Stimulated activated CD4-positive, alpha-beta T cell treated with anti-CD3 and anti-CD28 coated beads, Interleukin-15, amount 100 ng/mL, for 48 hours (primary cell): ENCODE measurements at regions not wholly inside any gene's neighbourhood (a gene's known extent, or its start where the extent isn't known, plus 50 kb on each side); places are given as distances from the start of the nearest gene placed in this dataset.

Source experiments
- DNase-seq, 2 donors: peaks; one replicate each; pipeline ENCODE4 v3.0.0-alpha.2; 2020; ENCODE audit warnings: low read depth in 2 of 2

- DNase-seq = peak; percentile 16 to 19
Observed at GRCh38 chr12:91355150-91356006, 172.8 kb upstream of the DCN start.

GRCh38 chr12:91353266-91353665 lies 170.6 kb upstream of the DCN start:
- no peak for DNase-seq

DNA sequence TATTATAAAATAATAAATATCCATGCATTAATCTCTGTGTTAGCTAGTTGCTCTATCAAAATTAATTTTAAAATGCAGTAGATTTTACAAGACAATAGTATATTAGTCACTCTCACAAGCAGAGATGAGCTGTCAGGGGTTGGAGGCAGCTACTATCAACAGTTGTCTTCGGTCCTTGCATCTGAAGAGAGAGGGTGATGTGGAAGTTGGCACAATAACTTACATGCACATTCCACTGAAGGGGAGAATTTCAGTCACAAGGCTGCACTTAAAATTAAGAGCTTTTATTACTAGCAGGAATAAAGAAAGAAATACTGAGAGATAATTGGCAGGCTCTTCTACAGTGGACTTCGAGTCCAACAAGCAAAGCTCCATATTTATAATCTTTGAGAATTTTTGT lies 166.9 kb upstream of the DCN start:
- DNase-seq = no peak

GRCh38 chr12:91347481-91348214 lies 165.0 kb upstream of the DCN start:
- DNase-seq = no peak

DNA sequence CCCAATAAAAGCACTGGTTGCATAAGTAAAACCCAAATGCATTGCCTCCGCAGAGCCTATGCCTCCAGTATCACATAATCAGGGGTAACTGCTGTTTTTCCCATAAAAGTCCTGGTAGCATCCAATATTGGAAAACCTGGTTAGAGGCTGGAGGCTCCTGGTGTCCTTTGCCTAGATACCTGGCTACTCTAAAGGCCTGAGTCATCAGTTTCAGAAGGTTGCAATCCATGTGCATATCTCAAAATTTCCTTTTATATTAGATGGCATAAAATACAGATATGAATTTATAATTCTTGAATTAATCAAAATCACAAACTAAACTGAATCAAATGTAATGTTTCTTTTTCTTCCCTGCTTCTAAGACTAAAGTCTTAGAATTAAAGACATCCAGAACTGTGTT lies 164.2 kb upstream of the DCN start:
- no peak for DNase-seq

GRCh38 chr12:91344408-91344807 lies 161.8 kb upstream of the DCN start:
- no peak for DNase-seq

DNA sequence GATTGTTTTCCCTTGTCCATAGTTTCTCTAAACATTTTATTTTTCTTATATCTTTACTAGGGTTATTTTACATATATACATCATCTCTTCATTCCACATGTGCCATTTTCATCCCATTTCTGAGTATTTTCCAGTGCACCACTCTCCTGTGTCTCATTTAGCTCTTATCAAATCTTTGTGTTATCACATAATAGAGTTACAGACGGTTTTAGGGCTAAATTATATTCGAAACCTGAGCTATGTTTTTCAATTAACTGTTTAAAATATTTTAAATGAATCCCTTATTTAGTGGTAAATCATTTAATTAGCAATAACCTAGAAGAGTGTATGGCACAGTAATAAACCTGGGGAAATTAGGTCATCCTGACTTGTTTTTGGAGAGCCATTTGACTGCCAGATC lies 160.4 kb upstream of the DCN start:
- DNase-seq = no peak

DNA sequence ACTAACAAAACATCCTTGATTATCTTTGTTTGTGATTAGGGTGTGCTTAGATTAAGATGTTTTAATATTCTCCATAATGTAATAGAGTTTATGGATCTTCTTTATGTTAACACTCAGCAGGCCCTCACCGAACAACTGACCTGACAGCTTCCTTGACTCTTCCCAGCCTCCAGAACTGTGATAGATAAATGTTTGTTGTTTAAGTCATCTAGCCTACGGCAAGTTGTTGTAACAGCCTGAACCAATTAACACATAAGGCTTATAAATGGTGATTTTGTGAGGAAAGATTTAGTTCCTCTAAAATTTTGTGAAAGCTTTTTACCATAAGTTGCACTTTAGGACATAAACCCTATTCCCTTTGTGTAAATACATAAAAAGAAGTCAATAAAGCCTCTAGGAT lies 156.5 kb upstream of the DCN start:
- no peak for DNase-seq

DNA sequence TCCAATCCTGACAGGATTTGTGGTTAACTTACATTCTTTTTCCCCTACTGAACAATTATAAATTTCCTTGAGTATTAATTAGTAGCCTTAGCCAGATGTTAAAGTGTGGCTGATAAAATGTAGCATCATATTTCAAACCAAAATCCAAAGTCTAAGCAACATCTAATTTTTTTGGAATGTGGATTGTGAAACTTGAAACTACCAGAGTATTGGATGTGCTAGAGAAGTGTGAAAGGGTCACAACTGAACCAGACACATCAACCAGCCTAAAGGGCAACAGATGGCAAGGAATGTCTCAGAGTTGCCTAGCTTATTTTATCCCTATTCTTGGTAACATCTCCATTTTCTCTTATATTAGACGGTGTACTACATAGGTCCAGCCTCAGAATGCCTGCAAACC lies 153.1 kb upstream of the DCN start:
- no peak for DNase-seq

DNA sequence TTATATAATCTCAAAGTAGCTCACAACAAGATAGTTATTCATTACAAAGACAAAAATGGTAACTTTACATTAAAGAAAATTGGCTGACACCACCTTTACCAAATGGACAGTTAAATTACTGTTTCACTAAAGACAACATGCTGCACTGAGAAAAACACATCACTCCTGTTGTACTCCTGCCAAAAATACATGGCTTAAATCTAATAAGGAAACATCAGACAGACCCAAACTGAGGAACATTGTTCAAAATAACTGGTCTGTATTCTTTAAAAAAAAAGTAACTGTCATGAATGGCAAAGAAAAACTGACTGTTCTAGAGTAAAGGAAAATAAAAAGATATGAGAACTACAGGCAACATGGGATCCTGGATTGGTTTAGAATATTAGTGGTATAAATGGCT lies 151.3 kb upstream of the DCN start:
- DNase-seq = no peak

GRCh38 chr12:91332302-91332701 lies 149.7 kb upstream of the DCN start:
- DNase-seq = no peak

DNA sequence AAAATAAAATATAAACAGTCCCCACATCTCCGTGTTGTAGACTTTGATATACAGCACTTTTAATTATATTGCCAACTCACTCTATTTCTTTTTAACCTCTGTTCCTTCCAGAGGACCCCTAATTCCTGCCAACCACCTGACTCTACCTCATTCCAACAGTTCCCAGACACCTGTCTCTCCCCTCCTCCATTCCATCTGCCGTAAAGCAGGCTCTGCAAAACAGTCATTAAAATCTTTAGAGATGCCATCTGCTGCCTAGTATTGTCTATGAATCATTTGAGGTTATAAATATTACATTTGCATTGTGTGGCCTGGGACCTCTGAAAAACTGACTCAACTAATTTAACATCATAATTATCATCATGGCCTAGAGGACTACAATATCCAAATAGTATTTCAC lies 148.8 kb upstream of the DCN start:
- no peak for DNase-seq

DNA sequence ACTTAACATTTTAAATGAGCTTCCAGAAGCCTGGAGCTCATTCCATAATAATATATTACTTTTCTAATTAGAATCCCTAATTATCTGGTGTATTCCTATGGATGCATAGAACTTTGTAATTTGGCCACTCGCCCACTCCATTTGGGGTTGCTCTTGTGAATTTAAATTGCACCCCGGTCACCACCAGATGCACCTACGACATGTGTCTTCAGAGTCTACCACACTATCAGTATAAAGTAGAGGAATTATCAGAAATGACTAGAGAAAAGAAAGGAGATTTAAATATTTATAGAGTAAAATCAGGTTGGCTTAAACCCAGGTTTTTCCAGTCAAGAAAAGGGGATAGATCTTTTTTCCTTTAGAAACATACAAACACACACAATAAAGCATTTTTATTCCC lies 145.8 kb upstream of the DCN start:
- no peak for DNase-seq

- no peak for DNase-seq
Observed at GRCh38 chr12:91327889-91328288, 145.3 kb upstream of the DCN start.

DNA sequence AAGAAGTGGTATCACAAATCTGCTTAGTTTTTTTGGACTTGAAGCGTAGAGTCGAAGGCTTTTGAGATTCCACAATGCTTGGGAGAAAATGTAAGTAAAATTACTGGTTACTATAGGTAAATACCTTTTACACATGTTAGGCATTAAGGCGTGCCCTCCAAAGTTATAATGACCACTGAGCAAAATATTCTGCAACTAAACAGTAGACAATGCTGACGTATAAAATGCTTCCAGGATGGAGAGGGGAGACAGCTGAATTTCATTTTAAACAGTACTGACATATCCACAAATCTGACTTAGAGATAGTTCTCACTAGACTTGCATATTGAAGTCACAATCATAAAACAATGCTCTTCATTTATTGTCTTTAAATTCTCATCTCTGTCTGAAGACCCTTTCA lies 144.5 kb upstream of the DCN start:
- no peak for DNase-seq

DNA sequence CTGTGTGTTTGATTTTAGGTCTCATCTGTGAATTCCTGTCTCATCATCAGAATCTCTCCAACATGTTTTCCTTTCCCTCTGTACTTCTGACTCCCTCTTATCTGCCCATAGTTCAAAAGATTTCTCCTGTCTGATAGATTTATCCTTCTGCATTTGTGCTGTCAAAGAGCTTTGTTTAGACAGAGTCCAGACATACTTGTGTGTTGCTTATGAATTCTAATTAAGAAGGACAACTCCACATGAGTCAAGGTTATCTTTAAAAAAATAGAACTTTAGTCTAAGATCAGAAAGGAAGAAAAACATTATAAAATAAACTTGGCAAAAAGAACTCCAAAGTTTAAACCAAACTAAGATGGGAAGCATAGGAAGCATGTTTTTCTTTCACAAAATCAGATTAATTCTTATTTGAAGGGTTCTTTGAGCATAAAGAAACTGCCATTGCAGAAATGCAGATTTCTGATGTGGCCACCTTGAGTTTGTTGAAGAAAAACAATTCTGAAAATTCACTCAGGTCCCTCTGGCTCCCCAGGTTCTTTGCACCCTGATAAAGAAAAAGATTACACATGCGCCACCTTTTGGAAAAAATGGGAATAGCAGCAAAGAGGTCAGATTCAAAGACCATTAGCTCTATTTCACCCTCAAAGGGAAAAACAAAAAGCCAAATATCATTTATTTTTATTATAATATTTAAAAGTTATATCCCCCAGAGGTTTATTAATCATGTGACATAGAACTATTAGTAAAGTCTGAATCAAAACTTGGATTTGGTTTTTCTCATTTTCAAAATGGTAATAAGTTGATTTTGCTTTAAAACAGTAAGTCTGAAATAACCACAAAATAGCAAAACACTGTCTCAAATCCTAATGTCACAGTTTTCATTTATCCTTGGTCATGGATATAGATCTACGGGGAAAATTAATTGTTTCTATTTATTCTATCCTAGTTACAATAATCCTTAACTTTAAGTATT lies 143.7 kb upstream of the DCN start:
- DNase-seq = peak in 1 of 2 donors; percentile 23

DNA sequence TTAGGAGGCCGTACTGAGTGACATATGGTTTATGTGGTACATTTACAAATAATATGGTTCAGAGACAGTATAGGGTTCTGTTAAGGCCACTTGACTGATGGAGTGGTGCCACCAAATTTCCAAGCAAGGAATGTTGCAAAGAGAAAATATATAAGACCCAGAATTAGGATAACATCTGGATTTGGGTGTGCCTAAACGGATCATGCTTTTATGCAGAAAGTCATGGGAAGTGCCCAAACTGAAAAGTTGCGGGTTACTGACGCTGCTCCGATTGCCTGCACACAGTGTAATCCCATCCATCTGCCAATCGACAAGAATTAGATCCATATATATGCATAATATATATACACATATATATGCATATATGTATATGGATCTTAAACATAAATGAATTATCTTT lies 138.4 kb upstream of the DCN start:
- no peak for DNase-seq

DNA sequence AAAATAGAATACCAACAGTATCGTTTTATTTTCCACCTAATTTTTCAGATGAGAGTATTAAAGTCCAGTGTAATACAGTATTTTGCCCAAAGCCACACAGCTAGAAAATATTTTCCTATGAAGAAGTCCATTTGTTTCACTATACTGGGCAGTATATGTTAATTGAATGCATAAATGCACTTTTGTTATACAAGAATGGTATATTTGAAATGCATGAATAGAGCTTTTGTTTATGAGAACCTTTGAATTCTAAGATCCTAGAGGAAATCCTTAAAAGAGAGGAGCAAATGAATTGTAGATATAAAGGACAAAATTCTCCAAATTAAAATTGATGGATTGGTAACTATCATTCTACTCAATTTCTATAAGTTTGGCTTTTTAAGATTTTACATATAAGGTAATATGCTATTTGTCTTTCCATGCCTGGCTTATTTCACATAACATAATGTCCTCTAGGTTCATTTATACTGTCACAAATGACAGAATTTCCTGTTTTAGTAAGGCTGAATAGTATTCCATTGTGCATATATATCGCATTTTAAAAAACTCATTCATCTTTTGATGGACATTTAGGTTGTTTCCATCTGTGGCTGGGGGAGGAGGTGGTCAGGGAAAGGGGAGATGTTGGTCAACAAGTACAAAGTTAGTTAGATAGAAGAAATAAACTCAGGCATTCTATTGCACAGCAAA lies 136.6 kb upstream of the DCN start:
- no peak for DNase-seq

- DNase-seq = no peak
Observed at GRCh38 chr12:91317306-91317705, 134.7 kb upstream of the DCN start.

GRCh38 chr12:91316907-91317269 lies 134.3 kb upstream of the DCN start:
- no peak for DNase-seq

GRCh38 chr12:91316161-91316906 lies 133.7 kb upstream of the DCN start:
- no peak for DNase-seq
